GM19025 (cell line): ENCODE measurements at regions not wholly inside any gene's neighbourhood (a gene's known extent, or its start where the extent isn't known, plus 50 kb on each side); places are given as distances from the start of the nearest gene placed in this dataset.
"Not testable (repeated sequence)": the region's sequence is repeated elsewhere in the genome, so short reads cannot be mapped to it uniquely, and the experiment has no call there.

Experiments
- ATAC-seq: cut with Tn5 transposase; IDR thresholded peaks from one replicate; pipeline ENCODE4 v1.9.1; 2021; ENCODE audit warnings: mild to moderate bottlenecking, low read depth, moderate library complexity; ENCODE audit not compliant: unreplicated experiment

DNA sequence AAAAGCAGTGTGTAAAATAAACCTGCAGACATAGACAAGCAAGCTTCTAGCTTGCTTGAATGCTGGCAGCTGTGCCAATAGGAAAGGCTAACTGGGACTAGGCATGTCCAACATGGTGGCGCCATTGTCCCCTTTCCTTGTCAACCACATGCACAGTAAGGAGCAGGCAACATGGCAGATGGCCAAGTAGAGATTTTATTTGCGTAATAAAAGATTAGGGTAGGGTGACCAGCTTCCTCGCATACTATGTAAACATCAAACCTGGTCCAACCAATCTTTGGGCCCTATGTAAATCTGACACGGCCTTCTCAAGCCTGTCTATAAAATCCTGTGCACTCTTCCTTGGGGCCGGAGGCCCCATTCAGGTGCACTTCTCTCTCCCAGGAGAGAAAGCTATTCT lies 575.4 kb upstream of the GOLIM4 start:
- no peak for ATAC-seq

- not testable (repeated sequence) for ATAC-seq
These were observed 565.3 kb upstream of the GOLIM4 start for GRCh38 chr3:168660879-168661657.

DNA sequence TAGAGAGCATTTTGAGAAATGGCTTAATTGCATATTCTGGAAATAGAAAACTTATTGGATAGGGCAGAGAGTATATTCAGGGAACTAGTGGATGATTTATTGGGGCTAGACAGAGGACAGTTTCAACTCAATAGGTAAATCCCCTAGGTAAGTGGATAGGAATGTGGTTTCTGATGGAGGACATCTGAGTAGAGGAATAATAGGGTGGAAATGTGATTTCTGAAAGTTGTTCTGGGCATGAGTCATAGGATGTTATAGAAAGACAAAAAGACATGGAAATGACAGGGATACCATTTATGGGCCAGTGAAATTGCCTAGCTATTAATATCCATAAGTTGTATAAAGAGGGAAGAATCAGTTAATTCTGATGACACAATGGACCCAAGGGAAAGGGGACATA lies 563.3 kb upstream of the GOLIM4 start:
- ATAC-seq: no peak

- ATAC-seq: no peak
These were observed 559.9 kb upstream of the GOLIM4 start for GRCh38 chr3:168655611-168656010.

DNA sequence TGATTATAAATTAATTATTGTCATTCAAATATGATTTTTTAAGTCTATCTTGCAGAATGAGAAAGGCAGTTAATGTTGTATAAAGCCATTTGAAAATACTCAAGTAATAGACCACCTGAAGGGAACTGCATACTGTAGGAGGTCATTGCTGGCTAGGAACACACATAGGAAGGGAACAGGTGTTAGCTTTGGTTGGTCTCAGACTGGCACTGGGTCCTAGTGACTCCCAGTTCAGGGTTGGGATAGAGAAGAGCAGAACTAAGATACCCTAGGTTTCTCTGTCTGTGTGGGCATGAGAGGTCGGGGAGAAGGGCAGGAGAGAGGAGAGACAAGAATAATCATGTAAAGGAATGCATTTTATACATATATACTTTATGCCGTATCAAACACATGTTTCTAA lies 559.0 kb upstream of the GOLIM4 start:
- ATAC-seq: no peak

GRCh38 chr3:168653255-168653654 lies 557.5 kb upstream of the GOLIM4 start:
- no peak for ATAC-seq

- no peak for ATAC-seq
These were observed 552.6 kb upstream of the GOLIM4 start for GRCh38 chr3:168648321-168648720.

- ATAC-seq: no peak
These were observed 551.9 kb upstream of the GOLIM4 start for GRCh38 chr3:168647582-168647981.

GRCh38 chr3:168645180-168645579 lies 549.5 kb upstream of the GOLIM4 start:
- ATAC-seq: no peak

GRCh38 chr3:168628549-168628948 lies 532.8 kb upstream of the GOLIM4 start:
- ATAC-seq: no peak

DNA sequence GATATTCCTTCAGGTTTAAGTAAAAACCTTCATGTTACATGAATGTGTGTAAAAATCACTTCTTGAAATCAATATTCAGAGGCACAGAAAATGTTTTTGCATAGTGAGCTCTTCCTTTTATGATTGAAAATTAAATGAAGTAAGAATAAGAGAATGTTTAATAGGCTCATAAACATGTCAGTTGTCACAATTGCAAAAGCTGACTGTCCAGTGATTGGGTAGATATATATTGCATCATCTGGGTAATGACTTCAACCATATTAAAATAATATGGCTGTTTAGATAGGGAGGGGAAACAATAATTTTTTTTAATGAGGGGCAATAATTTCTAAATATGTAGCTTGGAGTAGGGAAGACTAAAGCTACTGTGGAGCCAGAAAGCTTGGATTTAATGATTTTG lies 529.8 kb upstream of the GOLIM4 start:
- ATAC-seq: no peak

GRCh38 chr3:168624892-168625448 lies 529.2 kb upstream of the GOLIM4 start:
- ATAC-seq: no peak

DNA sequence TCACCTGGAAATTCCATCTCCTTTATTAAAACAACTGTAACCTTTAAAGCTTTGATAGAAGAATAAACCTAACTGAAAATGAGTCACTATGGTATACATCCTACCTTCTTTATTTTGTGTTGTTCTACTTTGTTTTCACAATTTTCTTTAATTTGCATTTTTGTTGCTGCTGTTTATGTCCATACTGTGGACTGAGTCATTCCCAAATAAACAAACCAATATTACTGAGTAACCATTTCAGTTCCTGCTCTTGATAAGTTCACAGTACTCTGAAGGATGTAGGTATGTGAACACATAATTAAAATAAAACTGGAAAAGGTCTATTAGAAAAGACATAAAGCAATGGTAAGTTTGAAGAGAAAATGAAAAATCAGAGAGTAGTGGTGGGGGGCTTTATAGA lies 528.5 kb upstream of the GOLIM4 start:
- no peak for ATAC-seq

- ATAC-seq: no peak
These were observed 527.1 kb upstream of the GOLIM4 start for GRCh38 chr3:168622795-168623194.

DNA sequence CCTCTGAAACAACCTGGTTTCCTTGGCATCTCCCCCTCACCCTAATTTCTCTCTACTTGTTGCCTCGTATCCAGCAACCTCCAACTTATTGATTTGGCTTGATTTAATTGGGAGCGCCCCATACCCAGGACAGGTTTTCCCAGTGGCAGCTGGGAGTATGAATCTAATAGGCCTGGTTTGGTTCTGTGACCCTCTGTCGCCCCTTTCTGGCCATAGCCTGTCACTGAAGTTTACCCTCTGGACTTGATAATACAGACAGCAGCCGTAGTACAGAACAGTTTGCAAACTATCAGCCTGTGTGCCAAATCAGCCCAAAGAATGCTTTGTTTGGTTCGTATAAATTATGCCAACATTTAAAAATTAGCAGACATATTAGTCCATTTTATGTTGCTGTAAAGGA lies 525.1 kb upstream of the GOLIM4 start:
- ATAC-seq: no peak

DNA sequence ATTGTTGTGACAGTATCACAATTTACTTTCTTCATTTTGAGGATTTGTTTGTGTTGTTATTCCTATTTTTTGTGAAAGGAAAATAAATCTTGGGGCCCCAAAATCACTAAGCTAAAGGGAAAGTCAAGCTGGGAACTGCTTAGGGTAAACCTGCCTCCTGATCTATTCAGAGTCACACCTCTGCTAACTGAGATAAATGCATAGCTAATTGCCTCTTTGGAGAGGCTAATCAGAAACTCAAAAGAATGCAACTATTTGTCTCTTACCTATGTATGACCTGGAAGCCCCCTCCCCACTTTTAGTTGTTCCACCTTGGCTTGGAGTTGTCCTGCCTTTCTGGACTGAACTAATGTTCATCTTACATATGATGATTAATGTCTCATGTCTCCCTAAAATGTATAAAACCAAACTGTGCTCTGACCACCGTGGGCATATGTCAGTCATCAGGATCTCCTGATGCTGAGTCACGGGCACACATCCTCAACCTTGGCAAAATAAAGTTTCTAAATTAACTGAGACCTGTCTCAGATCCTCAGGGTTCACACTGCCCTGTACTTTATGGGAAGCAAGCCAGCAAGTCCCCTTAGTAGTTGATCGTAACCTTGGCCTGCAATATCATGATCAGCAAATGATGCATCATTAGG lies 523.2 kb upstream of the GOLIM4 start:
- ATAC-seq: no peak

- no peak for ATAC-seq
These were observed 521.9 kb upstream of the GOLIM4 start for GRCh38 chr3:168617658-168618057.

- ATAC-seq: no peak
These were observed 521.2 kb upstream of the GOLIM4 start for GRCh38 chr3:168616915-168617314.

- ATAC-seq: no peak
These were observed 519.8 kb upstream of the GOLIM4 start for GRCh38 chr3:168615493-168616020.

- ATAC-seq: no peak
These were observed 517.4 kb upstream of the GOLIM4 start for GRCh38 chr3:168613151-168613550.

DNA sequence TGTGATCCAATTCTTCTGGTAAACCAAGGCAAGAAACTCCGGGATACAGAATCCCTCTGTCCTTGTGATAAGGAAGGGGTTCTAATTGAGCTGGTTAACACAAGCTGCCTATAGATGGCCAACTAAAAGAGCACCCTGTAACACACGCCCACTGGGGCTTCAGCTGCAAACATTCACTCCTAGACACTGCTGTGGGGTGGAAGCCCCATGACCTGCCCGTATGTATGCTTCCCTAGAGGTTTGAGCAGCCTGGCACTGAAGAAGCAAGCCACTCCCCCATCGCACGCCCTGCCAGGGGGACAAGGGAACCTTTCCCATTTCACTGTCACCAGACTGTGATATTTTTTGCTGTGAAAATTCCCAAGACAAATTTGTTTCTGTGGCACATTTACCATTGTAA lies 516.9 kb upstream of the GOLIM4 start:
- no peak for ATAC-seq

- ATAC-seq: no peak
These were observed 516.1 kb upstream of the GOLIM4 start for GRCh38 chr3:168611826-168612225.
